Mesendoderm (in vitro differentiated cells): ENCODE measurements at regions not wholly inside any gene's neighbourhood (a gene's known extent, or its start where the extent isn't known, plus 50 kb on each side); places are given as distances from the start of the nearest gene placed in this dataset.
"Not testable (repeated sequence)": the region's sequence is repeated elsewhere in the genome, so short reads cannot be mapped to it uniquely, and the experiment has no call there.

Source experiments
- DNase-seq: peaks from one replicate; pipeline ENCODE4 v3.0.0; 2013
- H2AK5ac ChIP-seq: 2 replicates; pipeline ENCODE4 v1.6.1; 2013; ENCODE audit warnings: low read length, inconsistent platforms
- H2BK120ac ChIP-seq: 2 replicates; pipeline ENCODE4 v1.6.1; 2013; ENCODE audit warnings: low read depth, mild to moderate bottlenecking, low read length, moderate library complexity, mixed read lengths
- H2BK15ac ChIP-seq: replicated peaks from 2 replicates; pipeline ENCODE4 v1.6.1; 2013; ENCODE audit warnings: low read depth, mild to moderate bottlenecking, moderate library complexity
- H2BK5ac ChIP-seq: 2 replicates; pipeline ENCODE4 v1.6.1; 2013; ENCODE audit warnings: low read length, inconsistent platforms
- H3K18ac ChIP-seq: 2 replicates; pipeline ENCODE4 v1.6.1; 2013; ENCODE audit warnings: mild to moderate bottlenecking, low read length, mixed read lengths
- H3K23ac ChIP-seq: one replicate; pipeline ENCODE4 v1.6.1; 2013; ENCODE audit warnings: low read length
- H3K27ac ChIP-seq: 2 replicates; pipeline ENCODE4 v1.5.1; 2013; ENCODE audit warnings: low read depth, mild to moderate bottlenecking, inconsistent platforms, low read length, moderate library complexity
- H3K27me3 ChIP-seq: 2 replicates; pipeline ENCODE4 v1.6.1; 2013; ENCODE audit warnings: low read length, control low read depth, mild to moderate bottlenecking, inconsistent platforms; ENCODE audit not compliant: insufficient read depth, poor library complexity
- H3K36me3 ChIP-seq: 2 replicates; pipeline ENCODE4 v1.6.1; 2013; ENCODE audit warnings: low read length, inconsistent platforms; ENCODE audit not compliant: control insufficient read depth, insufficient read depth
- H3K4ac ChIP-seq: one replicate; pipeline ENCODE4 v1.6.1; 2013; ENCODE audit warnings: low read depth, mild to moderate bottlenecking, low read length, moderate library complexity
- H3K4me1 ChIP-seq: 2 replicates; pipeline ENCODE4 v1.6.1; 2013; ENCODE audit warnings: low read depth, low read length, inconsistent platforms; ENCODE audit not compliant: control insufficient read depth
- H3K4me2 ChIP-seq: 2 replicates; pipeline ENCODE4 v1.6.1; 2013; ENCODE audit warnings: low read length
- H3K4me3 ChIP-seq: 2 replicates; pipeline ENCODE4 v1.5.1; 2013; ENCODE audit warnings: mild to moderate bottlenecking, low read length
- H3K56ac ChIP-seq: one replicate; pipeline ENCODE4 v1.6.1; 2013; ENCODE audit warnings: low read length
- H3K79me1 ChIP-seq: 2 replicates; pipeline ENCODE4 v1.6.1; 2013; ENCODE audit warnings: low read length, inconsistent platforms
- H3K79me2 ChIP-seq: 2 replicates; pipeline ENCODE4 v1.6.1; 2013; ENCODE audit warnings: mild to moderate bottlenecking, low read length; ENCODE audit not compliant: control insufficient read depth, insufficient read depth
- H3K9ac ChIP-seq: 2 replicates; pipeline ENCODE4 v1.6.1; 2013; ENCODE audit warnings: low read length, inconsistent platforms
- H4K5ac ChIP-seq: one replicate; pipeline ENCODE4 v1.6.1; 2013; ENCODE audit warnings: low read length
- H4K8ac ChIP-seq: one replicate; pipeline ENCODE4 v1.6.1; 2013; ENCODE audit warnings: low read depth, mild to moderate bottlenecking, control low read depth, low read length, moderate library complexity
- WGBS: extraction: QIAGEN DNeasy Blood & Tissue Kit; methylation state at CpG from one replicate; pipeline ENCODE4 v1.1.7; 2013; ENCODE audit warnings: low lambda C conversion rate, missing lambda C conversion rate; ENCODE audit not compliant: insufficient coverage; ENCODE audit errors: extremely low coverage; 5-methylcytosine and 5-hydroxymethylcytosine counted together

GRCh38 chr6:170147832-170148708 lies 142.8 kb downstream of the DLL1 start:
- no CpG with 5 or more reads among the region's 30 CpGs for WGBS

GRCh38 chr6:170147056-170147787 lies 143.7 kb downstream of the DLL1 start:
- no peak for DNase-seq
- Histone ChIP-seq H3K27me3 (no peaks in the 10 kb centered on the region), H3K4me2 (no peak overlapping the region), H2BK120ac (no peak overlapping the region), H3K4ac (no peak overlapping the region), H3K4me3 (no peak overlapping the region), H2BK15ac (no peak overlapping the region), H2AK5ac (no peak overlapping the region), H3K27ac (no peak overlapping the region), H3K9ac (no peak overlapping the region), H3K79me2 (no peaks in the 10 kb centered on the region), H3K56ac (peak overlapping the region; percentile 62), H3K36me3 (no peaks in the 10 kb centered on the region), H3K18ac (no peak overlapping the region), H4K5ac (no peak overlapping the region), H3K23ac (no peak overlapping the region), H4K8ac (no peak overlapping the region), H3K79me1 (no peaks in the 10 kb centered on the region), H2BK5ac (no peak overlapping the region), H3K4me1 (peaks cover under 1% of the 10 kb centered on the region)
- no CpG with 5 or more reads among the region's 23 CpGs for WGBS

More at GRCh38 chr6:170147832-170148708, 142.8 kb downstream of the DLL1 start:
- H2AK5ac ChIP-seq = no peak overlapping the region
- H3K23ac ChIP-seq = no peak overlapping the region
- no peaks in the 10 kb centered on the region for H3K79me1 ChIP-seq
- no peaks in the 10 kb centered on the region for H3K79me2 ChIP-seq
- no peak overlapping the region for H3K4me3 ChIP-seq
- DNase-seq = peak; percentile 73
- H3K9ac ChIP-seq = no peak overlapping the region
- H3K36me3 ChIP-seq = no peaks in the 10 kb centered on the region
- H3K27me3 ChIP-seq = no peaks in the 10 kb centered on the region
- H2BK5ac ChIP-seq = no peak overlapping the region
- no peak overlapping the region for H4K5ac ChIP-seq
- H2BK120ac ChIP-seq = no peak overlapping the region
- no peak overlapping the region for H3K18ac ChIP-seq
- no peak overlapping the region for H4K8ac ChIP-seq
- no peak overlapping the region for H3K27ac ChIP-seq
- no peak overlapping the region for H2BK15ac ChIP-seq
- no peak overlapping the region for H3K4me2 ChIP-seq
- H3K4me1 ChIP-seq = peaks cover 5% of the 10 kb centered on the region
- peak overlapping the region; percentile 62 for H3K56ac ChIP-seq
- no peak overlapping the region for H3K4ac ChIP-seq

DNA sequence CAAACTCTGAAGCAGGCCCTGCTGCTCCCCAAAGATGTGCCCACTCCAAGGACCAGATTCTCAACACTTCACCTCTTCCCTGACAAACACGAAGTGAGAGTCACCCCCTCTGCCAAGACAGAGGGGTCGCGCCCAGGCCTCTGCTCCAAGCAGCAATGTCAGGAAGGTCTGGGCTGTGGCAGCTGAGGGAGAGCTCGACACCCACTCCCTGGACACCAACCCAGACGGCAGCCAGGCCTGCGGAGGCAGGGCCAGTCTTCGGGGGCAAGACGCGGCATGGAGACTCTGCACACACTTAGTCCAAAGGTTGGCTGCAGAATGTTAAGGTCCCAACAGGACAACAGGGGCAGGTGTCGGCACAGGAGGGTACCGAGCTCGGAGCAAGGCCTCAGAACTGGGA lies 144.2 kb downstream of the DLL1 start:
- Histone ChIP-seq H3K4me2 (no peak overlapping the region), H4K8ac (no peak overlapping the region), H3K4me3 (no peak overlapping the region), H3K36me3 (no peaks in the 10 kb centered on the region), H3K27ac (no peak overlapping the region), H3K4ac (no peak overlapping the region), H2BK15ac (no peak overlapping the region), H3K56ac (no peak overlapping the region), H3K9ac (no peak overlapping the region), H2BK120ac (no peak overlapping the region), H3K79me1 (no peaks in the 10 kb centered on the region), H3K18ac (no peak overlapping the region), H3K23ac (no peak overlapping the region), H2AK5ac (no peak overlapping the region), H4K5ac (no peak overlapping the region), H3K79me2 (no peaks in the 10 kb centered on the region), H3K27me3 (no peaks in the 10 kb centered on the region), H3K4me1 (no peaks in the 10 kb centered on the region), H2BK5ac (no peak overlapping the region)
- no peak for DNase-seq
- WGBS = no CpG with 5 or more reads among the region's 12 CpGs

DNA sequence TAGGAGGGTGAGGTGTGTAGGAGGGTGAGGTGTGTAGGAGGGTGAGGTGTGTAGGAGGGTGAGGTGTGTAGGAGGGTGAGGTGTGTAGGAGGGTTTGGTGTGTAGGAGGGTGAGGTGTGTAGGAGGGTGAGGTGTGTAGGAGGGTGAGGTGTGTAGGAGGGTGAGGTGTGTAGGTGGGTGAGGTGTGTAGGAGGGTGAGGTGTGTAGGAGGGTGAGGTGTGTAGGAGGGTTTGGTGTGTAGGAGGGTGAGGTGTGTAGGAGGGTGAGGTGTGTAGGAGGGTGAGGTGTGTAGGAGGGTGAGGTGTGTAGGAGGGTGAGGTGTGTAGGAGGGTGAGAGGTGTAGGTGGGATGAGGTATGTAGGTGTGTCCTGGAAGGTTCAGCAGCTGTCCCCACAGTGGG lies 144.7 kb downstream of the DLL1 start:
- Histone ChIP-seq H3K23ac (peak overlapping the region; percentile 70), H3K56ac (peak overlapping the region; percentile 34), H2BK5ac (peak overlapping the region; percentile 28)
- not testable (repeated sequence) for H3K4ac ChIP-seq, H4K8ac ChIP-seq, H3K4me2 ChIP-seq, H2BK120ac ChIP-seq, H2BK15ac ChIP-seq, H3K79me1 ChIP-seq, H3K27ac ChIP-seq, H4K5ac ChIP-seq, H3K36me3 ChIP-seq, H3K79me2 ChIP-seq, H3K18ac ChIP-seq, H3K9ac ChIP-seq, H2AK5ac ChIP-seq, H3K4me1 ChIP-seq, H3K27me3 ChIP-seq, H3K4me3 ChIP-seq, DNase-seq

- H3K79me2 ChIP-seq, H3K23ac ChIP-seq, H3K79me1 ChIP-seq, H3K56ac ChIP-seq, H4K8ac ChIP-seq, H3K36me3 ChIP-seq, H3K4ac ChIP-seq, H3K4me3 ChIP-seq, H3K4me1 ChIP-seq, H2AK5ac ChIP-seq, H2BK120ac ChIP-seq, H3K18ac ChIP-seq, H2BK5ac ChIP-seq, H3K4me2 ChIP-seq, H3K27ac ChIP-seq, DNase-seq, H3K27me3 ChIP-seq, H2BK15ac ChIP-seq, H4K5ac ChIP-seq, H3K9ac ChIP-seq: not testable (repeated sequence)
- no CpG with 5 or more reads among the region's 3 CpGs for WGBS
Observed at GRCh38 chr6:170145716-170146115, 145.2 kb downstream of the DLL1 start.
